ENCODE measurements at regions not wholly inside any gene's neighbourhood (a gene's known extent, or its start where the extent isn't known, plus 50 kb on each side); places are given as distances from the start of the nearest gene placed in this dataset.

GRCh38 chr3:34377961-34378360 is 579.5 kb downstream of the PDCD6IP start:
- DNase-seq (ENCODE audit: low read depth in 2 of 2) = no peak

GRCh38 chr3:34381243-34381642 is 582.8 kb downstream of the PDCD6IP start:
- DNase-seq (ENCODE audit: low read depth in 2 of 2) = no peak

- DNase-seq (ENCODE audit: low read depth in 2 of 2) = no peak
Observed at GRCh38 chr3:34382859-34383258, 584.4 kb downstream of the PDCD6IP start.

GRCh38 chr3:34386309-34386708 is 587.9 kb downstream of the PDCD6IP start:
- DNase-seq (ENCODE audit: low read depth in 2 of 2) = no peak

- DNase-seq (ENCODE audit: low read depth in 2 of 2) = no peak
Observed at GRCh38 chr3:34387826-34388564, 589.6 kb downstream of the PDCD6IP start.

GRCh38 chr3:34388830-34389229 is 590.4 kb downstream of the PDCD6IP start:
- no peak for DNase-seq (ENCODE audit: low read depth in 2 of 2)

GRCh38 chr3:34394978-34395748 is 596.7 kb downstream of the PDCD6IP start:
- DNase-seq (ENCODE audit: low read depth in 2 of 2) = no peak

- DNase-seq (ENCODE audit: low read depth in 2 of 2) = no peak
Observed at GRCh38 chr3:34396288-34396687, 597.9 kb downstream of the PDCD6IP start.

- no peak for DNase-seq (ENCODE audit: low read depth in 2 of 2)
Observed at GRCh38 chr3:34396956-34397355, 598.5 kb downstream of the PDCD6IP start.

GRCh38 chr3:34399401-34399800 is 601.0 kb downstream of the PDCD6IP start:
- no peak for DNase-seq (ENCODE audit: low read depth in 2 of 2)

GRCh38 chr3:34405159-34405558 is 606.7 kb downstream of the PDCD6IP start:
- DNase-seq (ENCODE audit: low read depth in 2 of 2) = no peak

- DNase-seq (ENCODE audit: low read depth in 2 of 2) = no peak
Observed at GRCh38 chr3:34407281-34407680, 608.9 kb downstream of the PDCD6IP start.

- DNase-seq (ENCODE audit: low read depth in 2 of 2) = no peak
Observed at GRCh38 chr3:34408088-34408487, 609.7 kb downstream of the PDCD6IP start.

GRCh38 chr3:34411596-34411995 is 613.2 kb downstream of the PDCD6IP start:
- DNase-seq (ENCODE audit: low read depth in 2 of 2) = no peak

- DNase-seq (ENCODE audit: low read depth in 2 of 2) = no peak
Observed at GRCh38 chr3:34419801-34420200, 621.4 kb downstream of the PDCD6IP start.

- no peak for DNase-seq (ENCODE audit: low read depth in 2 of 2)
Observed at GRCh38 chr3:34421762-34422161, 623.3 kb downstream of the PDCD6IP start.

GRCh38 chr3:34439796-34440195 is 641.4 kb downstream of the PDCD6IP start:
- DNase-seq (ENCODE audit: low read depth in 2 of 2) = no peak

GRCh38 chr3:34444137-34444536 is 645.7 kb downstream of the PDCD6IP start:
- no peak for DNase-seq (ENCODE audit: low read depth in 2 of 2)

GRCh38 chr3:34449305-34449704 is 650.9 kb downstream of the PDCD6IP start:
- DNase-seq (ENCODE audit: low read depth in 2 of 2) = no peak

- no peak for DNase-seq (ENCODE audit: low read depth in 2 of 2)
Observed at GRCh38 chr3:34463414-34463813, 665.0 kb downstream of the PDCD6IP start.

- DNase-seq (ENCODE audit: low read depth in 2 of 2) = no peak
Observed at GRCh38 chr3:34464646-34465045, 666.2 kb downstream of the PDCD6IP start.

GRCh38 chr3:34475851-34476250 is 677.4 kb downstream of the PDCD6IP start:
- DNase-seq (ENCODE audit: low read depth in 2 of 2) = no peak

- DNase-seq (ENCODE audit: low read depth in 2 of 2) = no peak
Observed at GRCh38 chr3:34483311-34483887, 685.0 kb downstream of the PDCD6IP start.
